GM18502 (cell line): ENCODE measurements at regions not wholly inside any gene's neighbourhood (a gene's known extent, or its start where the extent isn't known, plus 50 kb on each side); places are given as distances from the start of the nearest gene placed in this dataset.

ENCODE experiments used
- ATAC-seq: cut with Tn5 transposase; IDR thresholded peaks from one replicate; pipeline ENCODE4 v1.9.1; 2021; ENCODE audit warnings: mild to moderate bottlenecking; ENCODE audit not compliant: unreplicated experiment, poor library complexity

DNA sequence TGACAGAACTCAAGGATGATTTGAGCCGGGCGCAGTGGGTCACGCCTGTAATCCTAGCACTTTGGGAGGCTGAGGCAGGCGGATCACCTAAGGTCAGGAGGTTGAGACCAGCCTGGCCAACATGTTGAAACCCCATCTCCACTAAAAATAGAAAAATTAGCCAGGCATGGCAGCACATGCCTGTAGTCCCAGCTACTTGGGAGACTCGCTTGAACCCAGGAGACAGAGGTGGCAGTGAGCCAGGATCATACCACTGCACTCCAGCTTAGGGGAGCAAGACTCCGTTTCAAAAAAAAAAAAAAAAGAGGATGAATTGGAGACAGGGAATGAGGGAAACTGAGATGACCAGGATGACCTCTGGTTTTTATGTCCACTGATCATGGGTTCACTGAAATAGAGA lies 60.4 kb upstream of the CDIN1 start:
- ATAC-seq: no peak

DNA sequence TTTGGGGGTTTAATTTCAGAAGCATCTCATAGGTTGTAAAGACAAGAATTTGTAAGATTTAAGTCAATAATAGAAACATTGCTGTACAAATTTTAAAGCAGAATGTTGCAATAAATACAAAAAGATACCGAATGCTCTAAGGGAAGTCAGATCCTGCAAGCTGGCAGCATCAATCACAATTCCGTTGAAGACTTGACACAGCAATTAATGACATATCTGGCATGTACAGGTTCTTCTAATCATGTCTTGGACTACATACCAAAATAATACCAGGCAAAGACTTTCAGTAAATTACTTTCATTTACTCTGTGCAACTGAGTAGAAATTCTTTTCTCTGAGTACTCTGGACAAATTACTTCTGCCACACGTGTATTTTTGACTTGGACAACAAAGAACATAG lies 54.0 kb upstream of the CDIN1 start:
- ATAC-seq: no peak

- no peak for ATAC-seq
Measured at GRCh38 chr15:36527235-36528162, 51.9 kb upstream of the CDIN1 start.

GRCh38 chr15:36529296-36530011 lies 50.0 kb upstream of the CDIN1 start:
- peak; percentile 90 for ATAC-seq
